Panc1 (cell line): ENCODE measurements at regions not wholly inside any gene's neighbourhood (a gene's known extent, or its start where the extent isn't known, plus 50 kb on each side); places are given as distances from the start of the nearest gene placed in this dataset.

Experiments
- ATAC-seq: fragments of 200-7000 bp; cut with Tn5 transposase; 2 replicates; pipeline ENCODE4 v1.9.1; 2020; ENCODE audit warnings: mild to moderate bottlenecking, moderate library complexity
- BruUV-seq: library from RNA; stranded (reverse); fragments of 400-500 nt; replicated peaks from 2 replicates; lab custom pipeline; 2021; lab: Mats Ljungman, UMichigan
- CTCF ChIA-PET: fragments of 300-600 bp; sonication (Branson Sonifier 250); formaldehyde crosslinking; loops from one replicate; lab custom pipeline; 2022; ENCODE audit warnings: antibody characterized with exemption; lab: Charles Lee
- POLR2A ChIA-PET: fragments of 300-600 bp; sonication (Branson Sonifier 250); formaldehyde crosslinking; loops from one replicate; lab custom pipeline; 2022; ENCODE audit warnings: antibody characterized with exemption; lab: Charles Lee
- DNase-seq: peaks from one replicate; pipeline ENCODE4 v3.0.0-alpha.2; 2010; ENCODE audit warnings: low read depth, low spot score
- H3K27ac ChIP-seq: 2 replicates; pipeline ENCODE4 v1.5.1; 2011; ENCODE audit warnings: mild to moderate bottlenecking, low read length, inconsistent platforms
- H3K27me3 ChIP-seq: fragments of 200-500 bp; sonication (Bioruptor generic); 2 replicates; pipeline ENCODE4 v1.6.0; 2014; ENCODE audit warnings: low read length, inconsistent platforms; ENCODE audit not compliant: control insufficient read depth, insufficient read depth
- H3K36me3 ChIP-seq: fragments of 200-500 bp; sonication (Bioruptor generic); 2 replicates; pipeline ENCODE4 v1.5.1; 2014; ENCODE audit warnings: inconsistent platforms, mild to moderate bottlenecking, low read length, moderate library complexity; ENCODE audit not compliant: control insufficient read depth, insufficient read depth
- H3K4me1 ChIP-seq: 2 replicates; pipeline ENCODE4 v1.5.1; 2011; ENCODE audit warnings: inconsistent platforms, mild to moderate bottlenecking, low read length, moderate library complexity; ENCODE audit not compliant: control insufficient read depth, insufficient read depth
- H3K4me3 ChIP-seq, 2 experiments: 2 replicates each; pipeline ENCODE4 v1.5.1; 2011 to 2012; ENCODE audit warnings: low read depth in 2 of 2, low read length in 2 of 2, mild to moderate bottlenecking in 2 of 2, inconsistent platforms in 1 of 2, moderate library complexity in 1 of 2
- H3K9me3 ChIP-seq: fragments of 200-500 bp; sonication (Bioruptor generic); 2 replicates; pipeline ENCODE4 v1.5.1; 2014; ENCODE audit warnings: low read depth, mild to moderate bottlenecking, inconsistent platforms, low read length, moderate library complexity; ENCODE audit not compliant: control insufficient read depth, insufficient read depth
- CTCF ChIP-seq: fragments of 450-650 bp; IDR thresholded peaks from 2 replicates; pipeline ENCODE4 v1.5.1; 2017; ENCODE audit warnings: mild to moderate bottlenecking
- POLR2AphosphoS5 ChIP-seq: IDR thresholded peaks from 2 replicates; pipeline ENCODE4 v1.6.1; 2012; ENCODE audit warnings: mild to moderate bottlenecking, low read depth, low read length, moderate library complexity
- REST ChIP-seq, 2 experiments: IDR thresholded peaks; 2 replicates each; pipeline ENCODE4 v1.6.1; 2011 to 2012; ENCODE audit warnings: low read depth in 2 of 2, control low read depth in 1 of 2, low read length in 1 of 2, mild to moderate bottlenecking in 1 of 2, moderate library complexity in 1 of 2; ENCODE audit not compliant: insufficient read depth in 1 of 2
- SIN3A ChIP-seq: IDR thresholded peaks from 2 replicates; pipeline ENCODE4 v1.6.1; 2012; ENCODE audit warnings: low read depth, mild to moderate bottlenecking, low read length, moderate library complexity, borderline replicate concordance; ENCODE audit not compliant: insufficient read depth
- TCF7L2 ChIP-seq: IDR thresholded peaks from 2 replicates; pipeline ENCODE4 v1.6.1; 2011; ENCODE audit warnings: mild to moderate bottlenecking, low read depth, low read length, inconsistent platforms
- in situ Hi-C: cut with HindIII; loops from 2 replicates; pipeline ENCODE4 v1.10.0; 2016; ENCODE audit warnings: low sequenced_read_pairs, low pct_unique_long_range_greater_than_20kb
- intact Hi-C: fragments of 100-400 bp; cut with micrococcal nuclease; formaldehyde crosslinking; loops from one replicate; pipeline ENCODE4 v1.10.0; 2022; ENCODE audit not compliant: unreplicated experiment

- H3K27ac ChIP-seq, result no peak overlapping the region
- ChIA-PET POLR2A (interaction anchor here (0.6 kb wide), 1 partner anchor 42 kb away, joined by 16 read pairs; no protein-coding TSS in a partner anchor), CTCF (no interaction called here)
- no peak overlapping the region for H3K4me3 ChIP-seq
- in situ Hi-C loops (no loop called here), intact Hi-C loops (no loop called here)
- no peak for ATAC-seq
- no peaks in the 10 kb centered on the region for H3K9me3 ChIP-seq
- TF ChIP-seq REST (IDR thresholded peaks at IDR 0.05; ENCODE audit: insufficient read depth in 1 of 2, low read depth in 2 of 2, low read length in 1 of 2) (no peak), TCF7L2 (no peak), SIN3A (no peak), POLR2AphosphoS5 (no peak), CTCF (no peak)
- no peak for DNase-seq
- peaks cover 3% of the 10 kb centered on the region; the same call in 1 of the 2 replicates for H3K27me3 ChIP-seq
- no TSS peak for BruUV-seq
- no peaks in the 10 kb centered on the region for H3K4me1 ChIP-seq
- no peaks in the 10 kb centered on the region for H3K36me3 ChIP-seq
Measured at GRCh38 chr18:22627506-22627905, 209.8 kb upstream of the CTAGE1 start.

- no peak for TF ChIP-seq SIN3A
- TF ChIP-seq TCF7L2, result no peak
- TF ChIP-seq POLR2AphosphoS5, result no peak
- no peak for TF ChIP-seq CTCF
- TF ChIP-seq REST (IDR thresholded peaks at IDR 0.05; ENCODE audit: insufficient read depth in 1 of 2, low read depth in 2 of 2, low read length in 1 of 2), result no peak
- Histone ChIP-seq H3K9me3 (no peaks in the 10 kb centered on the region), H3K27me3 (peaks cover 3% of the 10 kb centered on the region; the same call in 1 of the 2 replicates), H3K27ac (no peak overlapping the region), H3K4me1 (no peaks in the 10 kb centered on the region), H3K36me3 (no peaks in the 10 kb centered on the region), H3K4me3 (no peak overlapping the region)
- ATAC-seq (no peak), DNase-seq (no peak)
- BruUV-seq, result no TSS peak
- ChIA-PET POLR2A (no interaction called here), CTCF (no interaction called here)
- in situ Hi-C loops (no loop called here), intact Hi-C loops (no loop called here)
Measured at GRCh38 chr18:22628795-22629510, 211.2 kb upstream of the CTAGE1 start.
